ENCODE measurements at regions not wholly inside any gene's neighbourhood (a gene's known extent, or its start where the extent isn't known, plus 50 kb on each side); places are given as distances from the start of the nearest gene placed in this dataset.
A peak's percentile ranks its signal among the peaks of the same experiment; 100 is the strongest.

GRCh38 chr3:70580021-70580420, 267.6 kb upstream of the MDFIC2 start:
- DNase-seq (ENCODE audit: low read depth in 2 of 3, low spot score in 2 of 3) = no peak

- no peak for DNase-seq (ENCODE audit: low read depth in 2 of 3, low spot score in 2 of 3)
These were observed 259.3 kb upstream of the MDFIC2 start for GRCh38 chr3:70571696-70572095.

DNA sequence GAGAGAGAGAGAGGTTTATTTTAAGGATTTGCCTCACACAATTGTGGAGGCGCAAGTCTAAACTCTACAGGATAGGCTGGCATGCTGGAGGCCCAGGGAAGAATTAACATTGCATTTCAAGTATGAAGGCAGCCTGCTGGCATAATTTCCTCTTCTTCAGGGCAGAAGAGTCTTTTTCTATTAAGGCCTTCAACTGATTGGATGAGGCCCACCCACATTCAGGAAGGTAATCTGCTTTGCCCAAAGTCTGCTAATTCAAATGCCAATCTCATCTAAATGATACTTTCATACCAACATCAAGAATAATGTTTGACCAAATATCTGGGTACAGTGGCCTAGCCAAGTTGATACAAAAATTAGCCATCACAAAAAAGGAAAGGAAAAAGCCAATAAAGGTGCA, 258.1 kb upstream of the MDFIC2 start:
- DNase-seq (ENCODE audit: low read depth in 2 of 3, low spot score in 2 of 3) = no peak

DNA sequence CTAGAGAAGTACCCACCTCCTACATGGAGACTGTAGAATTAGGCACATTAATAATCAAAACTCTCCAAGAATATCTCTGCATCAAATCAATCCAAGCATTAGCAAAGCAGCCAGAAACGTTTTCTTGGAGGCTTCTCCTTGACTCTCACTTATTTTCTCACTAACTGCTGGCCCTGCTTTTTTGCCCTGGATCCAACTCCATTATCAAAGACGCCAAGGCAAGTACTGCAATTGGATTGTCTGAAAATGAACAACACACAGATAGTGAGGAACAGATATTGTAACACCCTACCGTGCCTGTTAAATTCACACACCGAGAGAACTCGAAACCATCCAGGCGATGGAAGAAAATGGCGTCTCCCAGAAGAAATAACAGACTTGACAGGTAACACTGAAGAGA, 256.2 kb upstream of the MDFIC2 start:
- DNase-seq (ENCODE audit: low read depth in 2 of 3, low spot score in 2 of 3) = no peak

DNA sequence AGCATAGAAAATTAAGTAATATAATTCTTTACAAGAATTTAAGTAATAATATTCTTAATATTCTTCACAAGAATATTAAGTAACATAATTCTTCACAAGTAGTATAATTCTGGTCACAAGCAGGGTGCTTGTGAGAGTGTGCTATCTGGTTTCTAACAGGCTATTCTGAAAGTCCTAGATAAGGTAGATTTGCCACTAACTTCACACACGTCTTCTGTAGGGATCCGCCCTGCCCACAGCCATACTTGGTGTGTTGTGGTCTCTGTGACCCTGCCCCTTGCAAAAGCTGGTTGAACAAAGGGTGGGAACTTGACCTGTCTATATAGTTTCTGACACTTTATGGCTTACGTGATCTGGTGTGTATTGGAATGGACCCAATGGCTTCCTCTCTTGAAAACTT, 253.4 kb upstream of the MDFIC2 start:
- DNase-seq (ENCODE audit: low read depth in 2 of 3, low spot score in 2 of 3) = no peak

DNA sequence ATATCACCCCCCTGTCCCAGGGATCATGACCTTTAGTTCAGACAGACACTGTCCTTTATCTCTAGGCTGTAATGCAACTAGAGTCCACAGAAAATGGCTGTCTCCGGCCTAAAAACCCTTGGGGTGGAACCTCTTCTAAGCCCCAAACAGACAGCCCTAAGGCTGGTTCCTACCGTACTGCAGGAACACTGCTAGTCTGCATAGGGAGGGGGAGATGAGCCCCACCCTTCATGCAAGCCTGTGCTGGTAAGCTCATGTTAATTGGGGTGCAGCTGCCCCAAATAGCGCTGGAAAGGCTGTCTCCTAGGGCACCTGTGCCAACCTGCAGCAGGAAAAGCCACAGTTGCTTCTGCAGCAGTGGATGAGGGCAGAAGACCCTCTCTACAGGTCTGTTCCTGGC, 252.1 kb upstream of the MDFIC2 start:
- no peak for DNase-seq (ENCODE audit: low read depth in 2 of 3, low spot score in 2 of 3)

- DNase-seq (ENCODE audit: low read depth in 2 of 3, low spot score in 2 of 3) = no peak
These were observed 249.4 kb upstream of the MDFIC2 start for GRCh38 chr3:70561796-70562195.

DNA sequence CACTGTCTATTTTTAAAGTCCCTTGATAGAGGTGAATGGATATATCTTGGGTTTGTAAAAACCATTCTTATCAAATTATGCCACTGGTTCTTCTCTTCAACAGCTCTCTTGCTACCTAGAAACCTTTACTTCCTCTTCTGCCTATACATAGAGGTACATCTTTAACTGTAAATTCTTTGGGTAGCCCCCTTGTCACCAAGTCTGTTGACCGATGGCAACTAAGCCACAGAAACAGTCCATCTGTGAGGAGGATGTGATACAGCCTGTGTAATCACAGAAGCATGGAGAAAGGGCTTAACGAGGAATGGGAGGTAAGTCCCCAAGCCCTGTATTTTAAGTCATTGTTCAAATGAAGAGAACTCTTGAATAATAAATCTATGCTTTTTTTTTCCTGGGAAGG, 246.5 kb upstream of the MDFIC2 start:
- DNase-seq (ENCODE audit: low read depth in 2 of 3, low spot score in 2 of 3) = no peak

GRCh38 chr3:70557976-70558375, 245.5 kb upstream of the MDFIC2 start:
- DNase-seq (ENCODE audit: low read depth in 2 of 3, low spot score in 2 of 3) = no peak

GRCh38 chr3:70556056-70556455, 243.6 kb upstream of the MDFIC2 start:
- DNase-seq (ENCODE audit: low read depth in 2 of 3, low spot score in 2 of 3) = no peak

- no peak for DNase-seq (ENCODE audit: low read depth in 2 of 3, low spot score in 2 of 3)
These were observed 241.7 kb upstream of the MDFIC2 start for GRCh38 chr3:70554170-70554569.

- DNase-seq (ENCODE audit: low read depth in 2 of 3, low spot score in 2 of 3) = peak; percentile 29 to 52 (median 34)
These were observed 238.4 kb upstream of the MDFIC2 start for GRCh38 chr3:70550723-70551319.

- no peak for DNase-seq (ENCODE audit: low read depth in 2 of 3, low spot score in 2 of 3)
These were observed 234.2 kb upstream of the MDFIC2 start for GRCh38 chr3:70546679-70547078.

GRCh38 chr3:70543493-70543892, 231.1 kb upstream of the MDFIC2 start:
- DNase-seq (ENCODE audit: low read depth in 2 of 3, low spot score in 2 of 3) = no peak

- DNase-seq (ENCODE audit: low read depth in 2 of 3, low spot score in 2 of 3) = no peak
These were observed 227.5 kb upstream of the MDFIC2 start for GRCh38 chr3:70539908-70540307.

DNA sequence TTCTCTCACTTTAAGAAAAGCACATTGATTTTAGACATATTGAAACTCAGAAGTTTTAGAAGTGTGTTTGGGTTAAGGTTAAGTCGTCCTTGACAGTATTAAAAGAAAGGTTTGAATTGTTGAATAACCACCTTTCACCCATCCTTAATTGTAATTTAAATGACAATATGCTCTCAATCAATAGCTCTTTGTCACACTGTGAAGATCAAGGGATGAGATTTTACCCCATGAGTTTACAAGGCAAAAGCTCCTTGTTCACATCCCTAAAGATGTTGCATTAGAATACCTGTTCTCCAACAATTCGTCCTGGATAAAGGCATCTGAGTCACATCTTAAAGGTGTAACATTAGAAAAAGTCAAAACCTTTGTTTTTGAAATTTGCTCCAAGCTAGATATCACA, 220.4 kb upstream of the MDFIC2 start:
- DNase-seq (ENCODE audit: low read depth in 2 of 3, low spot score in 2 of 3) = no peak

DNA sequence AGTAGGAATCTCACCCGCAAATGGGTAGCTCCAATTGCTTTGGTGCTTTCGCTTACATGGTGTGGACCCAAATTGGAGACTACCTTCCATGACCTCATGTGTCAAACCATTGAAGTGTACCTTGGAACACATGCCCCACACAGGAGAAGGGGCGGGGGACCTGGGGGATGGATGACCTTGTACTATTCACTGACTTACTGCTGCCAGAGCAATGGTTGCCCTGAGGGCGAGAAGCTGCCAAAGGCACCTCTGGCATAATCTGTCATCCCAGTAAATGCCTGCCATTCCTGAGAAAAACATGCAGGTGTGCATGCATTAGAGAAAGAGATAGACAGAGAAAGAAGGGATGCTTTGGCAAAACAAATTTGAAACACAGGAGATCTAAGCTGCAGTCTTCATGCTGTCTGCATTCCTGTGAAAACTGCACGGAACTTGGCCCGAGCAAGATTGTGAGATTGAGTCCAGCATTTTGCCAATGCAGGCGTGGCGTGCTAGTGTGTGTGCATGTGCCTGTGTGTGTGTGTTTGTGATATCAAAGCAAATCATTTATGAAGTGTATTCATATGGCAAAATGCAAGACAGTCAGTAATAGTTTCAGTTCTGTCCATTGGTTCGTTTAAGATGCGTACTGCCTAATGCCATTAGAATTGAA, 219.5 kb upstream of the MDFIC2 start:
- DNase-seq (ENCODE audit: low read depth in 2 of 3, low spot score in 2 of 3) = no peak

GRCh38 chr3:70531063-70531657, 218.7 kb upstream of the MDFIC2 start:
- DNase-seq (ENCODE audit: low read depth in 2 of 3, low spot score in 2 of 3) = no peak

GRCh38 chr3:70530626-70531025, 218.2 kb upstream of the MDFIC2 start:
- no peak for DNase-seq (ENCODE audit: low read depth in 2 of 3, low spot score in 2 of 3)

DNA sequence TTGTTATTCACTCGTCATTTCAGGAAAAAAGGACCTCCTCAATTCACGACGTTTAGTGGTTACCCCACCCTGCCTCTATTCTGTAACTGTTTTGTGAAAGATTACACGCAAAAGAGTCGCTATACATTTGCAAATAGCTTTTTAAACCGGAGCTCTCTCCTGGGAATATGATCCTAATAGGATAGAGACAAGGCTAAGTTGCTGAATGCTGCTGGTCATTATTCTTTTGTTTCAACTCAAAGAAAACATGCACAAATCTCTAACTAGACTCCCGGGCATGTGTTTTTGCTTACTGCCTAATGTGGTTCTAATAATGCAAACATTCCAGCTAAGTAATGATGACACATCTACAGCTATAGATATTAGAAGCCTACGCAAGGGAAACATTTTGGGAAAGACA, 214.6 kb upstream of the MDFIC2 start:
- no peak for DNase-seq (ENCODE audit: low read depth in 2 of 3, low spot score in 2 of 3)

GRCh38 chr3:70519913-70520659, 207.6 kb upstream of the MDFIC2 start:
- DNase-seq (ENCODE audit: low read depth in 2 of 3, low spot score in 2 of 3) = no peak

DNA sequence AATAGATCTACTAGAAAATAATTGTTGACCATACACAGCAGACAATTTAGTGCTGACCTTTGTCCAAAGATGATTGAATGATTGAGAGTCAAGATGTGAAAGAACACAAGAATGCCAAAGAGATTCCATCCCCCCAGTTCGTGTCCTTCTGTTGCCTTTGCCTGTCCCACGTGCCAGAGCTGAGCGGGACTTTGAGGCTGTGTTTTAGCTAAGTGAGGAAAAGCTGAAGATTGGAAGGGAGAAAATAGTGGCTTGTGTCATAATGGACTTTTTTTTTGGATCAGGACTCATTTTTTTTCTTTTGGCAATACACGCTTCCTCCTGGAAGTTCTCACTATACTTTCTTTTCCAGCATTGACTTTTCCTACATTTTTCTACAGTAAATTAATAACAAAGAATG, 206.6 kb upstream of the MDFIC2 start:
- DNase-seq (ENCODE audit: low read depth in 2 of 3, low spot score in 2 of 3) = no peak

Measured in activated CD8-positive, alpha-beta memory T cell treated with anti-CD3 and anti-CD28 coated beads for 48 hours (primary cell).